C4-2B (cell line): ENCODE measurements at regions not wholly inside any gene's neighbourhood (a gene's known extent, or its start where the extent isn't known, plus 50 kb on each side); places are given as distances from the start of the nearest gene placed in this dataset.

Experiments
- ZFX ChIP-seq: fragments of 450-650 bp; IDR thresholded peaks from 2 replicates; pipeline ENCODE4 v1.6.1; 2017
- TF ChIP-seq, protein P1 (sequence below): fragments of 450-650 bp; conservative IDR thresholded peaks from 2 replicates; pipeline ENCODE4 v1.5.1; 2017; ENCODE audit warnings: mild to moderate bottlenecking

- TF ChIP-seq, protein P1, sequence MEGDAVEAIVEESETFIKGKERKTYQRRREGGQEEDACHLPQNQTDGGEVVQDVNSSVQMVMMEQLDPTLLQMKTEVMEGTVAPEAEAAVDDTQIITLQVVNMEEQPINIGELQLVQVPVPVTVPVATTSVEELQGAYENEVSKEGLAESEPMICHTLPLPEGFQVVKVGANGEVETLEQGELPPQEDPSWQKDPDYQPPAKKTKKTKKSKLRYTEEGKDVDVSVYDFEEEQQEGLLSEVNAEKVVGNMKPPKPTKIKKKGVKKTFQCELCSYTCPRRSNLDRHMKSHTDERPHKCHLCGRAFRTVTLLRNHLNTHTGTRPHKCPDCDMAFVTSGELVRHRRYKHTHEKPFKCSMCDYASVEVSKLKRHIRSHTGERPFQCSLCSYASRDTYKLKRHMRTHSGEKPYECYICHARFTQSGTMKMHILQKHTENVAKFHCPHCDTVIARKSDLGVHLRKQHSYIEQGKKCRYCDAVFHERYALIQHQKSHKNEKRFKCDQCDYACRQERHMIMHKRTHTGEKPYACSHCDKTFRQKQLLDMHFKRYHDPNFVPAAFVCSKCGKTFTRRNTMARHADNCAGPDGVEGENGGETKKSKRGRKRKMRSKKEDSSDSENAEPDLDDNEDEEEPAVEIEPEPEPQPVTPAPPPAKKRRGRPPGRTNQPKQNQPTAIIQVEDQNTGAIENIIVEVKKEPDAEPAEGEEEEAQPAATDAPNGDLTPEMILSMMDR: no peak
- no peak for TF ChIP-seq ZFX
These were observed 366.2 kb downstream of the MIAT start for GRCh38 chr22:27023591-27023990.
